Loucy (cell line): ENCODE measurements at regions not wholly inside any gene's neighbourhood (a gene's known extent, or its start where the extent isn't known, plus 50 kb on each side); places are given as distances from the start of the nearest gene placed in this dataset.

Experiments
- H2AFZ ChIP-seq: fragments of 200-600 bp; sonication (generic); 2 replicates; pipeline ENCODE4 v1.6.0; 2016; ENCODE audit warnings: antibody characterized with exemption, mild to moderate bottlenecking, low read length, moderate library complexity
- H3F3A ChIP-seq: fragments of 200-600 bp; 2 replicates; pipeline ENCODE4 v1.6.0; 2016; ENCODE audit warnings: antibody characterized with exemption, low read depth, mild to moderate bottlenecking
- H3K27me3 ChIP-seq: fragments of 200-600 bp; sonication (generic); 2 replicates; pipeline ENCODE4 v1.6.1; 2014; ENCODE audit warnings: low read length, mild to moderate bottlenecking; ENCODE audit not compliant: insufficient read depth, poor library complexity, severe bottlenecking
- H3K36me3 ChIP-seq: fragments of 200-600 bp; sonication (generic); 2 replicates; pipeline ENCODE4 v1.6.1; 2016; ENCODE audit warnings: low read length; ENCODE audit not compliant: insufficient read depth
- H3K4me1 ChIP-seq: fragments of 200-600 bp; sonication (generic); 2 replicates; pipeline ENCODE4 v1.5.1; 2014; ENCODE audit warnings: low read length, mild to moderate bottlenecking; ENCODE audit not compliant: insufficient read depth, poor library complexity, severe bottlenecking
- H3K4me2 ChIP-seq: fragments of 200-600 bp; sonication (generic); 2 replicates; pipeline ENCODE4 v1.6.0; 2014; ENCODE audit warnings: antibody characterized with exemption, low read length, low read depth, mild to moderate bottlenecking; ENCODE audit not compliant: poor library complexity, severe bottlenecking
- H3K4me3 ChIP-seq: fragments of 200-600 bp; sonication (generic); 2 replicates; pipeline ENCODE4 v1.5.1; 2014; ENCODE audit warnings: low read length, mild to moderate bottlenecking, mixed read lengths; ENCODE audit not compliant: poor library complexity, severe bottlenecking
- H3K79me2 ChIP-seq: fragments of 200-600 bp; sonication (generic); 2 replicates; pipeline ENCODE4 v1.6.1; 2014; ENCODE audit warnings: low read length; ENCODE audit not compliant: insufficient read depth
- H3K9ac ChIP-seq: fragments of 200-600 bp; sonication (generic); 2 replicates; pipeline ENCODE4 v1.6.0; 2014; ENCODE audit warnings: mild to moderate bottlenecking, low read depth, low read length, moderate library complexity; ENCODE audit not compliant: poor library complexity, severe bottlenecking
- H3K9me2 ChIP-seq: fragments of 200-600 bp; sonication (generic); replicated peaks from 2 replicates; pipeline ENCODE4 v1.6.1; 2016; ENCODE audit warnings: low read depth, low read length, mixed read lengths
- H3K9me3 ChIP-seq: fragments of 200-600 bp; sonication (generic); 2 replicates; pipeline ENCODE4 v1.6.1; 2014; ENCODE audit warnings: mild to moderate bottlenecking, antibody characterized with exemption, low read length, low read depth; ENCODE audit not compliant: insufficient read depth
- H4K20me1 ChIP-seq: fragments of 200-600 bp; sonication (generic); 2 replicates; pipeline ENCODE4 v1.6.0; 2014; ENCODE audit warnings: antibody characterized with exemption, low read length, mild to moderate bottlenecking; ENCODE audit not compliant: insufficient read depth, poor library complexity, severe bottlenecking
- EZH2phosphoT487 ChIP-seq: fragments of 200-600 bp; IDR thresholded peaks from 2 replicates; pipeline ENCODE4 v1.6.1; 2018; ENCODE audit warnings: antibody characterized with exemption, mild to moderate bottlenecking, moderate library complexity, borderline replicate concordance
- TF ChIP-seq, protein P1 (sequence below): fragments of 200-600 bp; sonication (generic); conservative IDR thresholded peaks from 2 replicates; pipeline ENCODE4 v1.5.1; 2014; ENCODE audit warnings: mild to moderate bottlenecking, antibody characterized with exemption, low read length

GRCh38 chr2:187078297-187078696, 229.3 kb upstream of the ZSWIM2 start:
- TF ChIP-seq, protein P1, sequence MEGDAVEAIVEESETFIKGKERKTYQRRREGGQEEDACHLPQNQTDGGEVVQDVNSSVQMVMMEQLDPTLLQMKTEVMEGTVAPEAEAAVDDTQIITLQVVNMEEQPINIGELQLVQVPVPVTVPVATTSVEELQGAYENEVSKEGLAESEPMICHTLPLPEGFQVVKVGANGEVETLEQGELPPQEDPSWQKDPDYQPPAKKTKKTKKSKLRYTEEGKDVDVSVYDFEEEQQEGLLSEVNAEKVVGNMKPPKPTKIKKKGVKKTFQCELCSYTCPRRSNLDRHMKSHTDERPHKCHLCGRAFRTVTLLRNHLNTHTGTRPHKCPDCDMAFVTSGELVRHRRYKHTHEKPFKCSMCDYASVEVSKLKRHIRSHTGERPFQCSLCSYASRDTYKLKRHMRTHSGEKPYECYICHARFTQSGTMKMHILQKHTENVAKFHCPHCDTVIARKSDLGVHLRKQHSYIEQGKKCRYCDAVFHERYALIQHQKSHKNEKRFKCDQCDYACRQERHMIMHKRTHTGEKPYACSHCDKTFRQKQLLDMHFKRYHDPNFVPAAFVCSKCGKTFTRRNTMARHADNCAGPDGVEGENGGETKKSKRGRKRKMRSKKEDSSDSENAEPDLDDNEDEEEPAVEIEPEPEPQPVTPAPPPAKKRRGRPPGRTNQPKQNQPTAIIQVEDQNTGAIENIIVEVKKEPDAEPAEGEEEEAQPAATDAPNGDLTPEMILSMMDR, result no peak
- TF ChIP-seq EZH2phosphoT487, result no peak
- Histone ChIP-seq H3K9me3 (no peaks in the 10 kb centered on the region), H2AFZ (no peak overlapping the region), H3K27me3 (no peaks in the 10 kb centered on the region), H3K79me2 (no peaks in the 10 kb centered on the region), H3F3A (no peaks in the 10 kb centered on the region), H3K4me2 (no peak overlapping the region), H3K9ac (no peak overlapping the region), H3K9me2 (no peaks in the 10 kb centered on the region), H3K36me3 (no peaks in the 10 kb centered on the region), H3K4me3 (no peak overlapping the region), H3K4me1 (no peaks in the 10 kb centered on the region), H4K20me1 (no peaks in the 10 kb centered on the region)

DNA sequence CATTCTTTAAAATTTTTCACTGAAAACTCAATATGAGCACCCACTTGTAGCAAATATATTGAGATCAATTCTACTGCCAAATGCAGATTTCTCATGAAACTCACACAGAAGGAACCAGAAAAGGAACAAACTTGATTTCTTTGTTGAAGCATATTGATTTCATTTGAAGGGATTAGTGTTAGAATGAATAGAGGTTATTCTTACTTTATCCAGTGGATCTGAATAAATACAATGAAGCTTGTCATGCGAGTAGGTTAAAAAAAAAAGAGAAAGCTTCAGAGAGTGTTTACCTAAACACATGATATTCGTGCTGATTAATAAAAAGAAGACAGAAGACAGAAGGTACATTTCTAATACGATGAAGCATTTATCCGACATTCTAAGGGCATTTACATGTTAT, 226.7 kb upstream of the ZSWIM2 start:
- no peak overlapping the region for H3K9ac ChIP-seq
- no peaks in the 10 kb centered on the region for H3K27me3 ChIP-seq

DNA sequence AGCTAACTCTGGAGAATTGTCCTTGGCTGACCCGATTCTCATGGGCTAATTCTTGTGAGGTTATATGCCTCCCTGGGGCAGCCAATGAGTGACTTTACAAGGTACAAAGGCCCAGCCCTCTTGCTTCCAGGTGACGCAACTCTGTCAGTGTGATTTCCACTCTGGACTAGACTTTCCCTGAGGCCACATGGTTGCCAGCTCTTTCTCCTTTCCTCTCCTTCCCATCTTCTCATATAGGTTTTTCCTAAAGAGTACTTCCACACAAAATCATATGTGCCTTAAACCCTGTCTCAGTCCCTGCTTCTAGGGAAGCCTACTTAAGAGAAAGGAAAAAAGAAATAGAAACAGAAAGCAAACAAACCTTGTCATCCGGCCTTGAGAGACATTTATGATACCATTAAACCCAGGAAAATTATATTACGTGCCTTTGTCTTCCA, 226.2 kb upstream of the ZSWIM2 start:
- no peaks in the 10 kb centered on the region for H3F3A ChIP-seq
- H3K4me3 ChIP-seq, result no peak overlapping the region
- H3K4me2 ChIP-seq, result no peak overlapping the region
- no peaks in the 10 kb centered on the region for H4K20me1 ChIP-seq
- no peak for TF ChIP-seq EZH2phosphoT487
- TF ChIP-seq, protein P1, result no peak
- H2AFZ ChIP-seq, result no peak overlapping the region
- H3K79me2 ChIP-seq, result no peaks in the 10 kb centered on the region
- H3K9ac ChIP-seq, result no peak overlapping the region
- H3K36me3 ChIP-seq, result no peaks in the 10 kb centered on the region
- no peaks in the 10 kb centered on the region for H3K9me3 ChIP-seq
- H3K9me2 ChIP-seq, result no peaks in the 10 kb centered on the region
- H3K27me3 ChIP-seq, result no peaks in the 10 kb centered on the region
- H3K4me1 ChIP-seq, result no peaks in the 10 kb centered on the region

More for the DNA sequence above, 226.7 kb upstream of the ZSWIM2 start:
- Histone ChIP-seq H3K9me3 (no peaks in the 10 kb centered on the region), H2AFZ (no peak overlapping the region), H3K9me2 (no peaks in the 10 kb centered on the region), H4K20me1 (no peaks in the 10 kb centered on the region), H3K4me1 (no peaks in the 10 kb centered on the region), H3K36me3 (no peaks in the 10 kb centered on the region), H3F3A (no peaks in the 10 kb centered on the region), H3K4me2 (no peak overlapping the region), H3K4me3 (no peak overlapping the region), H3K79me2 (no peaks in the 10 kb centered on the region)
- TF ChIP-seq, protein P1, result no peak
- no peak for TF ChIP-seq EZH2phosphoT487
